ENCODE measurements at regions not wholly inside any gene's neighbourhood (a gene's known extent, or its start where the extent isn't known, plus 50 kb on each side); places are given as distances from the start of the nearest gene placed in this dataset.

GRCh38 chr20:58109126-58109880 lies 119.2 kb downstream of the ANKRD60 start:
- no peak for DNase-seq

DNA sequence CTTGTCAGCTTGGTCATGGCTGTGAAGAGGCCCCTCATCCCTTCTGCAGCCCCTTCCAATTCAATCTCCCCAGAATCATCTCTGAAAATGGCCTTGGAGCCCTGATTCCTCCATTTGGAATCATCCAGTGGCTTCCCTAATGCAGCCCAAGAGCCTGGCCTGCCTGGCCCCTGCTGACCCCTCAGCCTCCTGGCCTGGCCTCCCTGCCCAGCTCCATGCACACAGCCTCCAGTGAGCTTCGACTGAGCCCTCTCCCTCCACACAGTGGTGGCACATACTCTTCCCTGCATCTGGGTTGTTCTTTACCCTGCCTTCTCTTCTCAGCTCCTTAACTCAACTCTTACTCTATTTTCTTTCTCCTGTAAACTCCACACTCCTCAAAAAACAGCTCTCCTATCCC lies 120.9 kb downstream of the ANKRD60 start:
- no peak for DNase-seq

GRCh38 chr20:58106143-58106750 lies 122.2 kb downstream of the ANKRD60 start:
- no peak for DNase-seq

- no peak for DNase-seq
Observed at GRCh38 chr20:58103961-58104360, 124.5 kb downstream of the ANKRD60 start.

DNA sequence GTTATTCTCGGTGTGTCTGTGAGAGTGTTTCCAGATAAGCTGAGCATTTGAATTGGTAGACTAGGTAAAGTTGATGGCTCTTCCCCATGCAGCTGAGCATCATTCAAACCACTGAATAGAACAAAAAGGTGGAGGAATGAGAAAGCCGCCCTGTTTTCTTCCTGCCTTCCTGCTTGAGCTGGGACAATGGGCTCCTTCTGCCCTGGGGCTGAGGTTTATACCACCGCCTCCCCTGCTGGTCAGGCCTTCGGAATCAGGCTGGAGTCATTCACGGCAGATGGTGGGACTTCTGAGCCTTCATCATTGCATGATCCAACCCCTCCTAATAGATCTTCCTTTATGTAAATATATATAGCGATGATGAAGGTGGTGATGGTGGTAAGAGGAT lies 124.9 kb downstream of the ANKRD60 start:
- DNase-seq, result no peak

DNA sequence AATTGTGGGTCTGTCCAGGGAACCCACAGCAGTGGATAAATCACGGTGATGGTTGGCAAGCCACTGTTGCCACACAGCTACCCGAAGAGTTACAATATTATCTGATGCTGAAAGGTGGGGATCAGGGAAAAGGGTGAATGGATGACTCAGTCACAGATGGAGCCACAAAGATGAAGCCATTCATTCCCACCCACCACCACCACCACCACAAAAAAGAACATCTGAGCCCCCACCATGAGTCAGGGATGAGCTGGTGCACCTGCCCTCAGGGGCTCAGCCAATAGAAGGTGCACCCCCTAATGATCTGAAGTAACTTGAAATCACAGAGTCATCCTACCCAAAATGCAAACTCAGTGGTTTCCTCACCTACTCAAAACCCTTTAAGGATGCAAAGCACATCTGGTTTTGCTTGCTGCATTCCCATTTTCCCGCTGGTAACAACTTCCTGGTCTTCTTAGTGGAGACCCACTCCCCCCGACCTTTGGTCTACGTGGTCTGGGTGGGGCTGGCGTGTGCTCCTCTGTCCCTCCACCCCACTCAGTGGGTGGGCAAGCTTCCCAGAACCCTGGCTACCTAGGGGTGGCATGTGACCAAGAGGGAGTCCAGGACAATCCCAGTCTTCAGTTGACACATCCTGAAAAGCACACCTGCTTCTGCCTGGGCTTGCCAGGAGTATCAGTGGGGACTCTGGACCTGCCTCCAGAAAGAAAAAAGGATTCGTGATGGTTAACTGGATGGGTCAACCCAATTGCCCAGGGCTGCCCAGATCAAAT lies 125.5 kb downstream of the ANKRD60 start:
- no peak for DNase-seq

DNA sequence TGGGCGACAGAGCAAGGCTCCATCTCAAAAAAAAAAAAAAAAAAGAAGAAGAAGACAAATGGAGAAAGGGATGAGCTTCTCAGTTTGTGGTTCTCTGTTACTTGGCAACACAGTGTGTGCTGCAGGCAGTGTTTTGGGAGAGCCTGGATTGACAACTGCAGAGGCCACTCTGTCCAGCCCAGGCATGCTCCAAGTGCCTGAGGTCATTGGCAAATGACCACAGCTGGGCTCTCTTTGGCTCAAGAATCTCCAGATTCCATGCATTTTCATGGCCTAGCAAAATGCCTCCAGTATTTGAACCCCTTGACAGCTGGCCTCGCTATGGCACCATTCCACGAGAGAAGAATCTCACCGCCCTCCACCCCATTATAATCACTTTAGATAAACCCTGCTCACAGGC lies 126.2 kb downstream of the ANKRD60 start:
- DNase-seq, result no peak

DNA sequence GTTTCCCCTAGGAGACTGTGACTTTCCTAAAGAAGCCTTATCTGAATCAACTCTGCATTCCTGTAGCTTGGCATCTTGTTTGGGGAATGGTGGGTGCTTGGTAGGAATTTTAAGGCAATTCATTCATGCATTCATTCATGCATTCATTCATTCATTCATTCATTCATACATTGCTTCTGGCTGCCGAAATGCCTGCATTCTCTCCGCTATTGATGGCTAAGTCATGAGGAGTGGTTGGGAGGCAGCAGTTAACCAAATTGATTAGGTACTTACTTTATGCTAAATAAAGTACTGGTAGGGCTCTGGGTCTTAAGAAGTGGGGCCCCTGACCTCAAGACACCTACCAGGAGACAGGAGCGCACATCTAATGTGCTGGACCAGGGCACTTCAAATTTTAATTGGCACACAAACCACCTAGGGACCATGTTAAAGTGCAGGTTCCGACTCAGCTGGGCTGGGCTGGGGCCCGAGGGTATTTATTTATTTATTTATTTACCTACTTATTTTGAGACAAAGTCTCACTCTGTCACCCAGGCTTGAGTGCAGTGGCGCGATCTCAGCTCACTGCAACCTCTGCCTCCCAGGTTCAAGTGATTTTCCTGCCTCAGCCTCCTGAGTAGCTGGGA lies 127.6 kb downstream of the ANKRD60 start:
- no peak for DNase-seq

DNA sequence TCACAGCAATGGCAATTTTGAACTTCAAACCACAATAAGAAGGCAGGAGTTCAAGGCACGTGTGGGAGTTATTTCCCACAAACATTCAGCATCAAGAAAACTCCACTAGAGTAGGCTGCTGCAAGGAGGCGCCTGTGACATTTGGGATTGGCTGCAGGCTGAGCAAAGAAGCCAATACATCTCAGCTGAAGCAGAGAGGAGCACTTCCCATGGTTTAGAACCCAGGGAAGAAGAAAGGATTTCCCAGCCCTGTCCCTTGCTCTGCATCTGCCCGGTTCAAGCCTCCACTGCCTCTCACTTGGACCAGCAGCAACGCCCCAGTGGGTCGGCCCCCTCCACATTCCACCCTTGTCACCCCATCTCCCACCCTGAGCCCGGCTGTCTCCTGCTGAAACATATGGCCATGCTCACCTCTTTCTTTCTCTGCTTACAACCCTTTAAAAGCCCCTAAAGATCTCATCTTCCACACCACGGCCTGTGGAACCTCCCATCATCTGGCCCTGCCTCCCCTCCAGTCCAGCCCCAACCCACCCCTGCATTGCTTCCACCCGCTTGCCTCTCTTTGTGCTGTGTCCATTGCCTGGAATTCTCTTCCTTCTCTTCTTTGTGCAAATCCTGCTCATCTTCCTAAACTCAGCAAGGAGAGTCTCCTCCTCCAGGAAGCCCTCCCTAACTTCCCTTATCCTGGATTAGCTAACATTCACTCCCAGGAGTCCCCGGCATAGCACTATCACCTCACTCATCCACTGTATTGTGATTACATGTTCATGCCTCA lies 128.3 kb downstream of the ANKRD60 start:
- no peak for DNase-seq

DNA sequence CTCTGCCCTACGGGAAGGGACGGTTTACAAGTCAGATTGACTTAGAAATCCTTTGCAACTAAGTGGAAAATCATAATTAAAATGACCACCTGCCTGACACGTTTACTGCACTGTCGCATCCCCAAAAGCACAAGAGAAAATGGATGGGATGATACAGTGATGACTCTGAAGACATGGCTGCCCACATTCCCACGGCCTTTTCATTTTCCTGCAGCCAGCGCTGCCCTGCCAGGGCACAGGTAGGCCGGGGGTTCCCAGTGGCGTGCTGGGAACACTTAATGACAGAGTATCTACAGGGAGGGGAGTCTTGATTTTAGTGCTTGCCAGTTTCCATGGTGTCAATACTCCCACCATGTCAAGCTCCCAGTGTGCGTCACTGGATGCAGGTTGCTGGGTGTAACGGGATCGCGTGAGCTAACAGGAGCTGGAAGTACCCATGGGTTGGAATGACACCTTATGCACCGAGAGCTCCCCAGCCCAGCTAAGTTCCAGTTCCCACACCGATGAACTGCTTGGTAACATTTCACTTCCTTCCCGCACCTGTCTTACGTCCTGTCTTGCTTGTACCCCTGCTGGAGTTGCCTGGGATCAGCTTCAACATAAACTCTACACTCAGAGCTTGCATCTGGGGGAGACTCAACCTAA lies 129.0 kb downstream of the ANKRD60 start:
- no peak for DNase-seq

GRCh38 chr20:58098571-58098970 lies 129.9 kb downstream of the ANKRD60 start:
- DNase-seq, result no peak

DNA sequence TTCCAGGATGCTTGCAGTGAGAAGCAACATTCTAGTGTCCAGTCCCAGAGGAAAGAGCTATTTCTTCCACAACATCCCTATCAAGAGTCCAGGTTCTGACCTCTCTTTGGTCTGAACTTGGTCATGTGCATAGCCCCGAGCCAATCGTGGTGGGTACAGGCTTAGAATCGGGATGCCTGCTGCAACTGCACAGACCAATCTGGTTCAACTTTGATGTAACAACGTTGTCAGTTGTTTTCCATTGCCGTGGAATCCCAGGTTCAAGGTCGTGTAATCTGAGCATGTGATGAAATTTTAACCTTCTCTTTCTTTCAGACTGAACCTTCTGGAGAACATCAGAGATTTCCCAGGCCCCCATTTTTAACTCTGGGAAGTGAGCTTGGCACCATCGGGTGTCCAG lies 130.5 kb downstream of the ANKRD60 start:
- DNase-seq, result no peak

DNA sequence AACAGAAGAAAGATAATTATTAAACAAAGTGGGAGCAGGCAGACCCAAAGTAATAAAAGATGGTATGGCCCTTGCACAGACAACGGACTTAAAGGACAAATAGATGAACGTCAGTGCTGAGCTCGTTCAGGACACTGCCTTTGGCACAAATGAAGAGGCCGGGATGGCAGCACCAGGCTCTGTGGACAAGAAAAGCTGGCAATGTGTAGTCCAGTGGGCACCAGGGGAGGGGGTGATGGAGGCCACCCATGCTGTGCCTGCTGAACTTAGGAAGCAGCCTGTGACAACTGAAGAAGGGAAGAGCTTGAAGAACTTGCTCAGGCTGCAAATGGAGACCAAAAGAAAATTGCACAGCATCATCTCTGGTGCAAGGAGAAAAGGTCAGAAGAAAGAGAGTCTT lies 131.0 kb downstream of the ANKRD60 start:
- DNase-seq, result no peak

DNA sequence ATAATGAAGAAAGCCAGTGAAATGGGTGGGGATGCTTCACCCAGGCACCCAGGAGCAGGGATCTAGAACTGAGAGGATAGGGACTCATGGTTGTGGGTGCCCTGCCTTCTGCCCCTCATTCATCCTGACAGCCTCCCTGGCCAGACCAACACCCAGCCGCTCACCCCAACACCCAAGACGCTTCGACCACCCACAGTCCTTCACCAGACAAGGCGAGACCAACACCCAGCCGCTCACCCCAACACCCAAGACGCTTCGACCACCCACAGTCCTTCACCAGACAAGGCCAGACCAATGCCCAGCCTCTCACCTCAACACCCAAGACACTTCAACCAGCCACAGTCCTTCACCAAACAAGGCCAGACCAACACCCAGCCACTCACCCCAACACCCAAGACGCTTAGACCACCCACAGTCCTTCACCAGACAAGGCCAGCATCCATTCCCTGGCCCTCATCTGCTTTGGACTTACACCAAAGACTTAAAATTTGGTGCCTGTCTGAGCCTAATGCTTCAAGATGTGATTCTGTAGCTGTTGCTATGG lies 131.5 kb downstream of the ANKRD60 start:
- DNase-seq, result no peak

DNA sequence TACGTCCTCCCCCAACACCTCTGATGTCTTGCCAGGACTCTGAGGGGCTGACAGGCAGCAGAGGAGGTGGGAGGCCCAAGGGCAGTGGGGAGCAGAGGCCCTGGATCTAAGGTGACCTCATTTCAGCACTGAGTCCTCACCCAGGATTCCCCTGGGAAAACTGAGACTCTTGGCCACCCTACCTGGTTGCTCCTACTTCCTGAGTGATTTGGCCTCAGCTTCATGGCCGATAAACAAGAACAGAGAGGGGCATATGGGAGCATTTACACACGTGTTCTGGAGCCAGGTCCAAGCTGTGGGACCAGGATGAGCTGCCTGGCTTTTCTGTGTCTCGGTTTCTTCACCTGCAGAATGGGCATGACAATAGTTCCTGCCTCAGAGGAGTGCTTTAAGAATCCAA lies 133.8 kb downstream of the ANKRD60 start:
- DNase-seq, result no peak

GRCh38 chr20:58094160-58094559 lies 134.3 kb downstream of the ANKRD60 start:
- no peak for DNase-seq

DNA sequence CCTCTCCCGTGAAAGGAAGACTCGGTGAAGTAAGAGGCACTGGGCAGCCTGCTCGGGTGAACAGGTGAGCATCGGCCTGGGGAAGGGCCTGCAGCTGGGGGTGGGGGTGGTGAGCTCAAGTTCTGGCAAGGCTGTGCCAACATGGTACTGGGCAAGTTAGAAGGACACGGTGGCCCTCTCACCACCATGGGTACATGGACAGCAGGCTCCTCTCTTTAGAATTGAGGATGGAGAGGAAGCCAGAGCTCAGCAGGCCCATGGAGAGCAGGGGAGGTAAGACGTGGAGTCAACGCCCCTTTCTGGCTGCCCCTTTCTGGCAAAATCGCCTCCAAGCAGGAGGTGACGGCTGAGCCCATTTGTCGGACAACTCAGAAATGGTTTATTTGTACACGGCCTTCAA lies 135.6 kb downstream of the ANKRD60 start:
- no peak for DNase-seq

- DNase-seq, result no peak
Observed at GRCh38 chr20:58092353-58092752, 136.1 kb downstream of the ANKRD60 start.

GRCh38 chr20:58091810-58092209 lies 136.6 kb downstream of the ANKRD60 start:
- DNase-seq, result no peak

- DNase-seq, result no peak
Observed at GRCh38 chr20:58090161-58090560, 138.3 kb downstream of the ANKRD60 start.

GRCh38 chr20:58088625-58089024 lies 139.8 kb downstream of the ANKRD60 start:
- no peak for DNase-seq

DNA sequence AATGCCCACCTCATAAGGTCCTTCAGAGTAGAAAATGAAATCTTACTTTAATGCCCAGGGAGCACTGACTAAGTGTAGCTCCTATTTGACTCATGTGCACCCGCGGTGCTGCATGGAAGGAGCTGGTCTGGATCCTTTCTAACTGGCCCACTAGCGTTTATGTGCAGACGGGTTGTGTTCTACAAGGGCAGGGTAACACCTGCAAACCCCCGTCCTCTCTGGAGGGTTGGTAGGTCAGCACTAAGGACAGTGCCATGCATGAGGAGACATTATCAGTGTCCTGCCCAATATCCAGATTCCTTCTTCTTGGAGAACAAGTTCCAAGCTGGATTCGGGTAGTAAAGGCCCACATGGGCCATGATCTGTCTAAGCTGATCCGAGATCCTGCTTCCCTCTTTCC lies 140.3 kb downstream of the ANKRD60 start:
- no peak for DNase-seq
